ENCODE measurements at regions not wholly inside any gene's neighbourhood (a gene's known extent, or its start where the extent isn't known, plus 50 kb on each side); places are given as distances from the start of the nearest gene placed in this dataset.
"Not testable (repeated sequence)": the region's sequence is repeated elsewhere in the genome, so short reads cannot be mapped to it uniquely, and the experiment has no call there.

- no peak overlapping the region for H3K4me3 ChIP-seq
- no peak overlapping the region for H3K27ac ChIP-seq
These were observed 223.1 kb downstream of the RNF144A start for GRCh38 chr2:7140306-7140705.

- H3K27ac ChIP-seq: no peak overlapping the region
- no peak overlapping the region for H3K4me3 ChIP-seq
These were observed 228.5 kb downstream of the RNF144A start for GRCh38 chr2:7145707-7146106.

- Histone ChIP-seq H3K4me3 (no peak overlapping the region), H3K27ac (no peak overlapping the region)
These were observed 228.9 kb downstream of the RNF144A start for GRCh38 chr2:7146151-7146550.

- no peak overlapping the region for H3K4me3 ChIP-seq
- H3K27ac ChIP-seq: no peak overlapping the region
These were observed 237.4 kb downstream of the RNF144A start for GRCh38 chr2:7154656-7155055.

- H3K27ac ChIP-seq: no peak overlapping the region
- no peak overlapping the region for H3K4me3 ChIP-seq
These were observed 244.3 kb downstream of the RNF144A start for GRCh38 chr2:7161501-7161900.

GRCh38 chr2:7165736-7166135, 248.5 kb downstream of the RNF144A start:
- H3K4me3 ChIP-seq: no peak overlapping the region
- no peak overlapping the region for H3K27ac ChIP-seq

- Histone ChIP-seq H3K4me3 (no peak overlapping the region), H3K27ac (no peak overlapping the region)
These were observed 250.7 kb downstream of the RNF144A start for GRCh38 chr2:7167801-7168411.

- Histone ChIP-seq H3K27ac (no peak overlapping the region), H3K4me3 (no peak overlapping the region)
These were observed 252.4 kb downstream of the RNF144A start for GRCh38 chr2:7169593-7169992.

GRCh38 chr2:7178996-7179395, 261.8 kb downstream of the RNF144A start:
- not testable (repeated sequence) for H3K27ac ChIP-seq

GRCh38 chr2:7180638-7181370, 263.6 kb downstream of the RNF144A start:
- Histone ChIP-seq H3K4me3 (no peak overlapping the region), H3K27ac (no peak overlapping the region)

More at GRCh38 chr2:7178996-7179395, 261.8 kb downstream of the RNF144A start:
- H3K4me3 ChIP-seq: not testable (repeated sequence)

GRCh38 chr2:7182525-7182924, 265.3 kb downstream of the RNF144A start:
- no peak overlapping the region for H3K4me3 ChIP-seq

GRCh38 chr2:7189106-7189505, 271.9 kb downstream of the RNF144A start:
- no peak overlapping the region for H3K27ac ChIP-seq
- no peak overlapping the region for H3K4me3 ChIP-seq

More at GRCh38 chr2:7182525-7182924, 265.3 kb downstream of the RNF144A start:
- H3K27ac ChIP-seq: no peak overlapping the region

- Histone ChIP-seq H3K27ac (no peak overlapping the region), H3K4me3 (no peak overlapping the region)
These were observed 273.5 kb downstream of the RNF144A start for GRCh38 chr2:7190587-7191324.

GRCh38 chr2:7191932-7192331, 274.7 kb downstream of the RNF144A start:
- H3K27ac ChIP-seq: no peak overlapping the region
- H3K4me3 ChIP-seq: no peak overlapping the region

GRCh38 chr2:7193457-7193856, 276.2 kb downstream of the RNF144A start:
- H3K4me3 ChIP-seq: no peak overlapping the region
- H3K27ac ChIP-seq: no peak overlapping the region

- Histone ChIP-seq H3K4me3 (no peak overlapping the region), H3K27ac (no peak overlapping the region)
These were observed 277.7 kb downstream of the RNF144A start for GRCh38 chr2:7194950-7195349.

- Histone ChIP-seq H3K4me3 (no peak overlapping the region), H3K27ac (no peak overlapping the region)
These were observed 279.7 kb downstream of the RNF144A start for GRCh38 chr2:7196883-7197282.

- no peak overlapping the region for H3K27ac ChIP-seq
- no peak overlapping the region for H3K4me3 ChIP-seq
These were observed 284.6 kb downstream of the RNF144A start for GRCh38 chr2:7201851-7202250.

GRCh38 chr2:7203056-7203467, 285.9 kb downstream of the RNF144A start:
- Histone ChIP-seq H3K4me3 (no peak overlapping the region), H3K27ac (no peak overlapping the region)

- H3K27ac ChIP-seq: no peak overlapping the region
- H3K4me3 ChIP-seq: no peak overlapping the region
These were observed 288.1 kb downstream of the RNF144A start for GRCh38 chr2:7205151-7205830.
